Prostate gland (tissue), 2 donors: ENCODE measurements at regions not wholly inside any gene's neighbourhood (a gene's known extent, or its start where the extent isn't known, plus 50 kb on each side); places are given as distances from the start of the nearest gene placed in this dataset.

Source experiments
- POLR2A ChIP-seq: fragments of 450-650 bp; IDR thresholded peaks from one replicate; pipeline ENCODE4 v1.6.1; 2016; ENCODE audit warnings: antibody characterized with exemption, mild to moderate bottlenecking
- POLR2AphosphoS5 ChIP-seq: sonication (generic); formaldehyde crosslinking; IDR thresholded peaks from one replicate; pipeline ENCODE4 v1.6.1; 2017; ENCODE audit warnings: antibody characterized with exemption
- TF ChIP-seq, protein P1 (sequence below), 4 experiments: fragments of 200-600 bp in 2 of 4; fragments of 450-650 bp in 2 of 4; sonication (generic) in 2 of 4; IDR thresholded peaks; 1 replicate in 3 of 4; 2 replicates in 1 of 4; pipeline ENCODE4 v1.5.1; 2016 to 2019; ENCODE audit warnings: antibody characterized with exemption in 4 of 4, mild to moderate bottlenecking in 2 of 4, moderate library complexity in 2 of 4

DNA sequence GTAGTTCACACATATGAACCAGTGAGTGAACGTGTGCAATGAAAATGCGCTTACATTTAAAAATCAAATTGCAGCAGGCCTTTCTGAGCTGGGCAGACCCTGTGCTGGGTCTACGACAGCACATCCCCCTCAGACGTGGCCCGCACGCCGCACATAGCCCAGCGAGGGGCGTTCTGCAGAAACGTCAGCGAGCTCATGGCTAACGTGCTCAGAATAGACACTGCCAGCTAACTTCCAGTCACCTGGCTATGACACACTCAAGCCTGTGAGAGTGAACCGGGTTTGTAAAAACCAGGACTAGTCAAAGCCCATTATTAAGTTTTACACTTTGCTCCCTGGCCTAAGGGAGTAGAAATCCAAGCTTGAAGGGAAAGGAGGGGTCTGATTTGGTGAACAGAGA lies 108.1 kb upstream of the INSIG1 start:
- TF ChIP-seq, protein P1, sequence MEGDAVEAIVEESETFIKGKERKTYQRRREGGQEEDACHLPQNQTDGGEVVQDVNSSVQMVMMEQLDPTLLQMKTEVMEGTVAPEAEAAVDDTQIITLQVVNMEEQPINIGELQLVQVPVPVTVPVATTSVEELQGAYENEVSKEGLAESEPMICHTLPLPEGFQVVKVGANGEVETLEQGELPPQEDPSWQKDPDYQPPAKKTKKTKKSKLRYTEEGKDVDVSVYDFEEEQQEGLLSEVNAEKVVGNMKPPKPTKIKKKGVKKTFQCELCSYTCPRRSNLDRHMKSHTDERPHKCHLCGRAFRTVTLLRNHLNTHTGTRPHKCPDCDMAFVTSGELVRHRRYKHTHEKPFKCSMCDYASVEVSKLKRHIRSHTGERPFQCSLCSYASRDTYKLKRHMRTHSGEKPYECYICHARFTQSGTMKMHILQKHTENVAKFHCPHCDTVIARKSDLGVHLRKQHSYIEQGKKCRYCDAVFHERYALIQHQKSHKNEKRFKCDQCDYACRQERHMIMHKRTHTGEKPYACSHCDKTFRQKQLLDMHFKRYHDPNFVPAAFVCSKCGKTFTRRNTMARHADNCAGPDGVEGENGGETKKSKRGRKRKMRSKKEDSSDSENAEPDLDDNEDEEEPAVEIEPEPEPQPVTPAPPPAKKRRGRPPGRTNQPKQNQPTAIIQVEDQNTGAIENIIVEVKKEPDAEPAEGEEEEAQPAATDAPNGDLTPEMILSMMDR (IDR thresholded peaks at IDR 0.05) = no peak
- no peak for TF ChIP-seq POLR2A
- TF ChIP-seq POLR2AphosphoS5 = no peak
